ENCODE measurements at regions not wholly inside any gene's neighbourhood (a gene's known extent, or its start where the extent isn't known, plus 50 kb on each side); places are given as distances from the start of the nearest gene placed in this dataset.
"Not testable (repeated sequence)": the region's sequence is repeated elsewhere in the genome, so short reads cannot be mapped to it uniquely, and the experiment has no call there.

GRCh38 chr7:81045491-81046030 is 126.7 kb upstream of the SEMA3C start:
- Histone ChIP-seq H3K4me3 (ENCODE audit: control extremely low read depth in 1 of 5, extremely low read depth in 1 of 5, insufficient read depth in 1 of 5, low read depth in 2 of 5, low read length in 4 of 5) (no peak overlapping the region), H3K27me3 (replicated peaks in 1 of 4; ENCODE audit: control extremely low read depth in 1 of 4, control insufficient read depth in 3 of 4, insufficient read depth in 4 of 4, low read length in 3 of 4) (no peaks in the 10 kb centered on the region), H4K20me1 (ENCODE audit: control insufficient read depth, insufficient read depth, low read length, poor library complexity, severe bottlenecking) (no peaks in the 10 kb centered on the region), H3K9me3 (ENCODE audit: control extremely low read depth in 1 of 3, control insufficient read depth in 2 of 3, insufficient read depth in 1 of 3, low read length in 2 of 3) (peaks cover 0 to 20% (median 0%) of the 10 kb centered on the region in 3 donors), H2AFZ (ENCODE audit: insufficient read depth, low read depth, low read length, poor library complexity, severe bottlenecking) (no peak overlapping the region), H3K9ac (ENCODE audit: low read length) (no peak overlapping the region), H3K4me1 (ENCODE audit: control insufficient read depth in 2 of 2, insufficient read depth in 2 of 2, low read length in 2 of 2) (no peaks in the 10 kb centered on the region), H3K27ac (ENCODE audit: low read length in 2 of 2) (no peak overlapping the region), H3K79me2 (ENCODE audit: control insufficient read depth, insufficient read depth, low read length) (no peaks in the 10 kb centered on the region), H3K4me2 (replicated peaks; ENCODE audit: low read depth, low read length, poor library complexity, severe bottlenecking) (no peak overlapping the region), H3K36me3 (replicated peaks in 1 of 2; ENCODE audit: control extremely low read depth in 1 of 2, control insufficient read depth in 1 of 2, extremely low read depth in 1 of 2, insufficient read depth in 2 of 2, low read length in 1 of 2) (no peaks in the 10 kb centered on the region)
- ChIA-PET CTCF (interaction anchor here (1.1 kb wide), 1 partner anchor 8 kb away, joined by 3 read pairs; no protein-coding TSS in a partner anchor), POLR2A (no interaction called here)
- no peaks in the 10 kb centered on the region for H3K4me1 Mint-ChIP-seq
- DNase-seq (no peak), ATAC-seq (ENCODE audit: low read depth) (no peak)
- no peak overlapping the region for H3K4me3 Mint-ChIP-seq
- H3K9me3 Mint-ChIP-seq (ENCODE audit: insufficient read depth), result peaks cover 11% of the 10 kb centered on the region
- TF ChIP-seq CTCF (IDR thresholded peaks at IDR 0.05), result no peak
- no peak for TF ChIP-seq EZH2 (IDR thresholded peaks at IDR 0.05; ENCODE audit: borderline replicate concordance, insufficient read depth, low read depth, low read length, poor library complexity, severe bottlenecking)
- intact Hi-C loops (cut with micrococcal nuclease), result no loop called here
- no peaks in the 10 kb centered on the region for H3K27me3 Mint-ChIP-seq
- no peak overlapping the region for H3K27ac Mint-ChIP-seq

GRCh38 chr7:81042646-81043045 is 123.8 kb upstream of the SEMA3C start:
- H3K27me3 Mint-ChIP-seq; intact Hi-C loops (cut with micrococcal nuclease); H3K4me1 ChIP-seq (ENCODE audit: control insufficient read depth in 2 of 2, insufficient read depth in 2 of 2, low read length in 2 of 2): not testable (repeated sequence)

More at GRCh38 chr7:81042646-81043045, 123.8 kb upstream of the SEMA3C start:
- H4K20me1 ChIP-seq (ENCODE audit: control insufficient read depth, insufficient read depth, low read length, poor library complexity, severe bottlenecking); H3K4me3 Mint-ChIP-seq; POLR2A ChIA-PET; H3K79me2 ChIP-seq (ENCODE audit: control insufficient read depth, insufficient read depth, low read length); H2AFZ ChIP-seq (ENCODE audit: insufficient read depth, low read depth, low read length, poor library complexity, severe bottlenecking); H3K4me2 ChIP-seq (replicated peaks; ENCODE audit: low read depth, low read length, poor library complexity, severe bottlenecking); H3K36me3 ChIP-seq (replicated peaks in 1 of 2; ENCODE audit: control extremely low read depth in 1 of 2, control insufficient read depth in 1 of 2, extremely low read depth in 1 of 2, insufficient read depth in 2 of 2, low read length in 1 of 2); H3K9me3 Mint-ChIP-seq (ENCODE audit: insufficient read depth); H3K4me3 ChIP-seq (ENCODE audit: control extremely low read depth in 1 of 5, extremely low read depth in 1 of 5, insufficient read depth in 1 of 5, low read depth in 2 of 5, low read length in 4 of 5); H3K4me1 Mint-ChIP-seq; H3K9ac ChIP-seq (ENCODE audit: low read length); H3K27me3 ChIP-seq (replicated peaks in 1 of 4; ENCODE audit: control extremely low read depth in 1 of 4, control insufficient read depth in 3 of 4, insufficient read depth in 4 of 4, low read length in 3 of 4); H3K27ac Mint-ChIP-seq; DNase-seq; H3K27ac ChIP-seq (ENCODE audit: low read length in 2 of 2); ATAC-seq (ENCODE audit: low read depth); CTCF ChIA-PET: not testable (repeated sequence)
- peaks cover 0 to 27% (median 0%) of the 10 kb centered on the region in 3 donors for H3K9me3 ChIP-seq (ENCODE audit: control extremely low read depth in 1 of 3, control insufficient read depth in 2 of 3, insufficient read depth in 1 of 3, low read length in 2 of 3)
- 89% methylated on average over 13 of the region's 21 CpGs for WGBS (ENCODE audit: insufficient coverage)

All from B cell (primary cell).